Stimulated activated CD8-positive, alpha-beta memory T cell treated with anti-CD3 and anti-CD28 coated beads, Interleukin-15, amount 100 ng/mL, for 1 hour (primary cell): ENCODE measurements at regions not wholly inside any gene's neighbourhood (a gene's known extent, or its start where the extent isn't known, plus 50 kb on each side); places are given as distances from the start of the nearest gene placed in this dataset.
"Not testable (repeated sequence)": the region's sequence is repeated elsewhere in the genome, so short reads cannot be mapped to it uniquely, and the experiment has no call there.

Experiments
- DNase-seq: peaks from one replicate; pipeline ENCODE4 v3.0.0-alpha.2; 2020; ENCODE audit warnings: low read depth

DNA sequence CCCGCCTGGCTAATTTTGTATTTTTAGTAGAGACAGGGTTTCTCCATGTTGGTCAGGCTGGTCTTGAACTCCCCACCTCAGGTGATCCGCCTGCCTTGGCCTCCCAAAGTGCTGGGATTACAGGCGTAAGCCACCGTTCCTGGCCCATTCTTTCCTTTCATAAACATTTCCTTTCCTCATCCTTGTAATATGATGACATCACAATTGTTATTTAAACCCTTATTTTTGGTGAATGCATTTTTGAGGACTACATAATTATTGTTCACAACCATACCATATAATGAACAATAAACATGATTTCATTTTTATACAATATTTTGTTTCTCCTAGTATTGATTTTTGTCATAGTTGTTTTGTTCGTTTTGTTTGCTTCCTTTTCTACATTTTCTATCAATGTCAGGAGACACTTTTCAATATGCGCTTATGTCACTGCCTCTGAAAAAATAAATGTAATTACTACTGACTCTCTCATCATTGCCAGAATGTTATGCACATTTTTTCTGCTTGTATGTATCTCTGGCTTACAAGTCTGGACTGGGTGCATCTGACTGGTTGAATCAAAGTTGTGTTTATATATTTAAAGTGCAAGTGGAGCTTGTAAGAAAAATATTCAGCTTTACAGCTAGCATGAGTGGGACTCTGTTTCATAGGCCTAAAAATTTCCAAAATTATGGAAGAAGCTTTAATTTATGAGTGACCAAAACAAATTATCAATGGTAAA lies 2286.3 kb upstream of the RAG2 start:
- no peak for DNase-seq

DNA sequence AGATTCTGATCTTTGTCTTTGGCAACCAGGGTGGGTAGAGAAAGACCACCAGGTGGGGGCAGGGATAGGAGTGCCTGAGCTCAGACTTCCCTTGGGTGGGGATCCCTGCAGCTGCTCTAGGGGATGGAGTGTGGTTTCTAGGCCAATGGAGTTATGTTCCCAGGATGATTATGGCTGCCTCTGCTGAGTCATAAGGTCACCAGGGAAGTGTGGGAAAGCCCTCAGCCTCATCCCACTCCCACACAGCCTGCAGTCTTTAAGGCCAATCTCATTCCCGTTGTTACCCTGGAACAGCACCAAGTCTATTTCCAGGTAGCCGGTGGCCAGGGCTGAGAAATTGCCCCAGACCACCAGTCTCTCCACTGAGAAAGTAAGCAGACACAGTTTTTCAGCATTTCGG lies 2269.3 kb upstream of the RAG2 start:
- DNase-seq: no peak

DNA sequence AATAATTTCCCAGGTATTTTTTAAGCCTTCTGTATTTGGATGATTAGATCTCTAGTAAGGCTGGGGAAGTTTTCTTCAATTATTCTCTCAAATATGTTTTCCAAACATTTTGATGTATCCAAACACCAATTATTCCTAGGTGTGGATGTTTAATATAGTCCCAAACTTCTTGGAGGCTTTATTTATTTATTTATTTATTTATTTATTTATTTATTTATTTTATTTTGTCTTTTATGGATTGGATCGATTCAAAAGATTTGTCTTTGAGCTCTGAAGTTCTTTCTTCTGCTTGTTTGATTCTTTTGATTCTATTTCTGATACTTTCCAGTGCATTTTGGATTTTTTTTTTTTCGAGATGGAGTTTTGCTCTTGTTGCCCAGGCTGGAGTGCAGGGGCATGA lies 2267.9 kb upstream of the RAG2 start:
- DNase-seq: no peak

DNA sequence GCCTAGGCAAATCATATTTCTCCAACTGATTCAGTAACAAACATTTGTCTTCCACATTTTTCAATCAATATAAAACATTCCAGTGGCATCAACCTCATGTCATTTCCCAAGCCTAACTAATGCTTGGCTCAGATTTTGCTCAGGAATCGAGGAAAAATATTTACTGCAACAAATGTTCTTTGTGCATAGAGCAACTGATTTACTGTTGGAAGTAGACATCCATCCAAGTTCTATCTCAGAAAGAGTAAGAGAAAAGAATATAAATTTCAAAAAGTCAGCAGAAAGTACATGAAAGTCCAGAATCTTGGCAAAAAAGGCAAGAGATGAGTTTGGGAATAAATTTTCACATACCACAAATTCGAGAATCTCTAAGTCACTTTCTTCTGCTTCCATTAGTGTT lies 2245.0 kb upstream of the RAG2 start:
- no peak for DNase-seq

DNA sequence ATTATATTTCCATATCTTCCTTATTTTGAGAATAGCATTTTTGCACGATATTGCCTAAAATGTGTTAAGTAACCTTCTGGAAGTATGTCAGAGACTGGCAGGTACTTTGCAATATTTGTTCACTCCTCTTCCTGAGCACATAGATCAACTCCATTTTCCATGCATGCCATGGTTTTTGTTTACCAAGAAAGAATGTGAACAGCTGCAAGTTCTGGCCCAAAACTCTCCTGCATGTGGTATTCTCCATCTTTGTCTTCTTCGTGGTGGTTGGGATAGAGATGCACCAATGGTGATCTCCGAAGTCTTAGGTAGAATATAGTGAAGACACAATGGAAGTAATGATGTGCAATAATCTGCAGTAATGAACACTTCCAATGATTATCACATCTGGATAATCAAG lies 2241.0 kb upstream of the RAG2 start:
- DNase-seq: no peak

DNA sequence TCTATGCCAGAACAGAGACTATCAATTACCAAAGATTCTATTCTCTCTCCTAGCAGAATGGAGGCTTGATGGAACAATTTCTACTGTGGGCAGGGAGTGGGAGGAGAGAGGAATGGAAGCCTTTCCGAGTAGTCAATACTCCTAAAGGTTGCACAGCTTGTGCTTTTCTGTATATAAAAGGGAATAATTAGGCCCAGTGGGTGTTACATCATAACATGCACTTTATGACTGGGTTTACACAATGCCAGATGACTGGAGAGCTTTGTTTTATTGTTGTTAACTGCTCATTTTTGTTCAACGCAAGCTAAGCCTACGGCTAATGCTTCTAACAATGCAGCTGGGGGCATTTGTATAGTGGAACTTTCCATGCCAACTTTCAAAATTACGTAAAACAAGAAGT lies 2237.9 kb upstream of the RAG2 start:
- no peak for DNase-seq

DNA sequence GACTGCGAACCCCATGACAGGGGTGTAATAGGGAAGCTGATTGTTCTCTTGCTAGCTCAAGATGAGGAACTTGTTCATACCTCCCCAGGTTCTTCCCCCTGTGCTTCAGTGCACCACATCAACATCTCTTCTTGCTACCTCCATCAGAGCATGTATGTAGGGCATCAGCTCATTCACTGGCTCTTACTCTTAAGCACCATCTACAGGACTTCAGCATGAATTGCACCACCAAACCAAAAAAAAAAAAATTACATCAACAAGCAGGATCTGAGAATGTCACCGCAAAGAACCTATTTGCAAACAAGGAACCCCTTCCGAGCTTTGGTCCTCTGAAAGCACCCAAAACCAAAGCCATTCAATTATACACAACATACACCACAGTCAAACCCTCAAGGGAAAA lies 2226.5 kb upstream of the RAG2 start:
- DNase-seq: no peak

DNA sequence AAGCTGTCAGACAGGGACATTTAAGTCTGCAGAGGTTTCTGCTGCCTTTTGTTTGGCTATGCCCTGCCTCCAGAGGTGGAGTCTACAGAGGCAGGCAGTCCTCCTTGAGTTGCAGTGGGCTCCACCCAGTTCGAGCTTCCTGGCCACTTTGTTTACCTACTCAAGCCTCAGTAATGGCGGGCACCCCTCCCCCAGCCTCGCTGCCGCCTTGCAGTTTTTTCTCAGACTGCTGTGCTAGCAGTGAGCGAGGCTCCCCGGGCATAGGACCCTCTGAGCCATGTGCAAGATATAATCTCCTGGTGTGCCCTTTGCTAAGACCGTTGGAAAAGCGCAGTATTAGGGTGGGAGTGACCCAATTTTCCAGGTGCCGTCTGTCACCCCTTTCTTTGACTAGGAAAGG lies 2223.8 kb upstream of the RAG2 start:
- not testable (repeated sequence) for DNase-seq

DNA sequence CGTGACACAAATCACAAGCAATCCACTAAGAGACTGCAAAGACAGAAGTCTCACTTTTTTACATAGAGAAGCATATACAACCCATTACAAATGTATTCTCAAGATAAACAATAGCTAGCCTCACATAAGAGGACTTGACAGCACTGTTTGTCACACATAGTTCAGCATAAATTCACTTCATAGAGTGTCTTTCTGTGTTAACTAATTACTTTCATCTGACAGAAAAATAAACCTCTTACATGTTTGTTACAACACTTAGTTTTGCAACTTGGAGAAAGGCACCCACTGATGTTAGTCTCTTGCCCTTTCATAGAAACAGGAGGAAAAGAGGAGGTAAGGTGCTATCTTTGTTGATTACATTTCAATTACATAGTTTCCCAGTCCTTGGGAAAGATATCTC lies 2221.9 kb upstream of the RAG2 start:
- DNase-seq: no peak

DNA sequence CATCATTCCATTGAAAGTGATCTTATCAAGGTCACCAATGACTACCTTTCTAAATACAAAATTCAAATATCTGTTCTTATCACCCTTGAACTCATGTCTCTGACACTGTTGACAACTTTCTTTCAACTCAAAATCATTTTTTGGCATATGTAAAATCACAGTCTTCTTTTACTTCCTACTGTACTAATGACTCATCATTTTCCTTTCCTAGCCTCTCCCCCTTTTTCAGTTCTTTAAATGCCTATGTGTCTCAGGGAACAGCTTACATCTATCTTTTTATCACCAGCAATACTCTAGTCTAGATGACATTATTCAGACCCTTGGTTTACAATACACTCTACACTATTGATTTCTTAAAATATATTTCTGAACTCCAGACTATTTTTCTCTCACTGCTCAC lies 2220.7 kb upstream of the RAG2 start:
- no peak for DNase-seq

DNA sequence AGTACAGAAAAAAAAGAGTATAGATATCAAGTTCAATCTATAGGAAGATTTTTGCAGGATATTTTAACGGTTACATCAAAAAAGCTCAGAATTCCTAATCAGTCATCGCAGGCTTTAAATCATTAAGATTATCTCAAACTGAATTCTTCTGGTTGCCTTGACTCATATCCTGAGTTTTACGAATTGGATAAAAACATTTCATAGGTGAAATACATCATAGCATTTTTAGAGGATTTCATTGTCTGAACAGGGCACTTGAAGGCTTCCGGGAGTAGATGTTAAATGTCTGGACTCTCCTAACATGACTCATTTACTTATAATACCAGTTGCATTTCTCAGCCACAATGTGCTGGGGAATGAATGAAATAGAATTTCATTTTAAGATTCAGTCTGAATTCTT lies 2216.6 kb upstream of the RAG2 start:
- DNase-seq: no peak

DNA sequence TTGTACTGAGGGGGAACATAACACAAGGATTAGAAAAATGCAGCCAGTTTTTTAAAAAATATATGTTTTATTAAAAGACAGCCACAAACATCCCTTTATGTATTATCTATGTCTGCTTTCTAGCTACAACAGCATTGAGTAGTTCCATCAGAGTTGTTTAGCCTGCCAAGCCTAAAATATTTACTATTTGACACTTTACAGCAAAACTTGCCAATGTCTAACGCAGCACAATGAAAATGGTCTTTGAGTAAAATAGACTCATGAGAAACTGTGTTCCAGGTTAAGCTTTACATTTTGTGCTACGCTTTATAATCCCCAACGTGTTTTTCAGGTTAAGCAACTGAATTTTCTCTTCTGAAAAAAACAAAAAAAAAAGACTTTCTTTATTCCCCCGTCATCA lies 2211.5 kb upstream of the RAG2 start:
- DNase-seq: no peak

DNA sequence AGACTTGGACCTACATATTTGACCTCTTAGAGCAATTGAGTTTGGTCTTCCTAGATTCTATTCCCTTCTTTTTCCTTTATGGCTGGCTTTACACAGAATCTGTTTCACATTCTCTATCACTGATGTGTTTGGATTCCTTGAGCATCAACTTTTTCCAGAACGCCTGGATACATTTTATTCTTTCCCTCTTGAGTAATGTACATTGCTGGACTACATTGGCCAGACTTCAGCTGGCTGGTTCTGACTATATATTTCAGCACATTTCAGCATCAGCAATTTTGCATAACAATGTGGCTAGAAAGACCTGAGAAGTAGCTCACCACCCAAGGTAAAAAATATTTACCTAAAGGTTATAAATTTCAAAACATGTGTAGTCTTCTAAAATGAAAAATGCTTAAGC lies 2198.2 kb upstream of the RAG2 start:
- no peak for DNase-seq

DNA sequence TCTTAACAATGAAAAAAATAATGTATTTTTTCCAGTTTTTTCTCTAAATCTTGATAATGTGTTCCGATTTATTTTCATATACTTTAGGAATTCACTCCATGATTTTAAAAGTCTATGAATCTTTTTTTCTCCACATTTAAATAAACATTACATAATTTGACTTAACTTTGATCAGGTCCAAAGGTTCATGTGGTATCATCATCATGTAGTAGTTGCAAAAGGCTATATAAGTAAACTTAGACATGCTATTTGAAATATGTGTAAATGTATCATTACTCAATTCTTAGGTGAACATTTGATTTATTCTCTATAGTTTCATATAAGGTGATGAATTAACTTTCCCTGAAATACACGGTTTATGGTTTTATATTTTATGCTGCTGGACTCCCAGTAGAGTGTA lies 2197.0 kb upstream of the RAG2 start:
- no peak for DNase-seq

DNA sequence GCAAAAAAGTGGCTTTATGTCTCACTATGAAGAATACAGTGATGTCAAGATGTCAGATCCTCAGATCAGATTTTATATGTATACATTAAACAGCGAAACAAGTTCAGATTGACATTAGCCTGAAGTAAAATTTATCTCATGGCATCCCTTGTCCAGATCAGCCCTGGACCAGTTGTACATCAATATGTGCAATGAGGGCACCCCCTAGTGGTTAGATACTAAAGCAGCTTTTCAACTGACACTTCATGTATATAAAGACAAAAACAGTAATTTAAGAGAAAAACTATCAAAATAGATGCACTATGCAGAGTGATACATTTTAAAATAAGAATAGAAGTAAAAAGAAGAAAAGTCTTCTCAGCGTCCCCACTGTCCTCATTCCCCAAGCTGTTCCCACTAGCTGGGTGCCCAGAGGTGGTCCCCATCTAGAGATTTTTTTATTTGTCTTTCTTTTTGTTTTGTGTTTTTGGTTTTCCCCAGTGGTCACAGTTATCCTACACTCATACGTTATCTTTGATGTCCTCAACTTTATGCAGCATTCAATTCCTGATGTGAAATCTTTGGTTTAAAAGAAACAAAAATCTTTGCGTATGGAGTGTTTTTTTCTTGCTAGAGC lies 2193.4 kb upstream of the RAG2 start:
- DNase-seq: no peak

DNA sequence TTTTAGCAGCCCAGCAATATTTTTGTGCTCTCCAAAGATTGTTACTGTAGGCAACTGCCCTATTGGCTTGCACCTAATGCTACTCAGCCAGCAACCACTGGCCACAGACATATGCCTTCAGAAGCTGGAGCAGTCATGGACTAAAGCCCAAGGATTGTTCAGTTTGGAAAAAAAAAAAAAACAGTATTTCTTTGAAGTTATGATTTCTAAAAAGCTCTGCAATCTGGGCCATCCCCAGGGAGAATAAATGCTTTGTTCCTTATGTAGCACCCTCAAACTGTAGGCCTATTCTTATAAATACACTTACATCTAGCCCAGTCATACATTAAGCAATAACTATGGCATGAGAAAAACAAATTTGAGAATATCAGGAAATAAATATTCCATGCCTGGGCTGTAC lies 2190.5 kb upstream of the RAG2 start:
- no peak for DNase-seq

DNA sequence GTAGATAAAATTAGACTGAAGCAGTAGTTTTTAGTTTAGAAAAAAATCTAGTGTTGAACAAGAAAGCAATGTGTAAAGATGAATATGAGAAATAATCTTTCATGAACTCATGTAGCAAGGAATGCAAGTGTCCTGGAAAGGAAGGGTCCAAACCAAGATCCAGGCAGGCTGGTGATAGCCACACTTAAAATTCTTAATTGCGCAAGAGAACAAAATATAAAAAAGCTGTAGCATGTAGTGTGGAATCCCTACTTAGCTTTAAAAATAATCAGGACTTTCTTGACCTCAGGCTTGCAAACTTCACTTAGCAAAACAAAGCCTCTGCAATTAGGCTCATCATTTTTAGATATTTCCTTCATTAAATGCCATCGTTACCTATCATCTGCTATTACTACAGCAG lies 2186.1 kb upstream of the RAG2 start:
- no peak for DNase-seq

DNA sequence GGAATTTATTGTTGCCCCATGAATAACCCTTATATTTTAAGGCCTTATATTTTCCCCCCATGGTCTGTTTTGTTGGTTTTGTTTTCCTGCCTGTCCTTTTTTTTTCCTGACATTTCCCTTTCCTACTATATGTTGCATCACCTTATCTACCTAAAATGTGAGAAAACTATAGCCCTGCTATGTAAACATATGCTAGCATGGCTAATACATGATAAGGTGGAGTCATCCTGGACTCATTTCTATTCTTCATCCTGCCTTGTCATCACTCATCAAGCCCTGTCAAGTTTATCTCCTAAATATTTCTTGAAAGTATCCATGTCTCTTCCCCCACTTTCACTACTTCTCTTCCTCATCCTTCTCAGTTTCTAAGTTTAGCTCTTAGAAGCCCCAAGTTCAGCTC lies 2168.8 kb upstream of the RAG2 start:
- DNase-seq: no peak

DNA sequence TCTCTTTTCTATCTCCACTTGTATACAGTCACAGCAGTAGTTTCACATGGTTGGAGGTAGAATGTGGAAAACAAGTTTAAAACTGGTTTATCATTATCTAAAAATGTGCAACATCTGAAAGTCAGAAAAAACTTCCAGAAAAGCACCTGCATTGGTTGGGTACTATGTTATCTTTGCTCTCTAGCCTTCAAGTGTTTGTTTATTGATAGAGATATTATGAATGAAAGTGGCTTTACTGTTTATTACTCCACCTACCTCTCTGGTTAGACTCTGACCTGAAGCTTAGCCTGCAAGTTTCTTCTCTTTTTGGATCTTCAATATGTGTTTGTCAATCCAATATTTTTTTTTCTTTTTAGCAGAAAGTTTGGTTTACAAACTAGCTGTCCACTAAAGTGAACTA lies 2161.4 kb upstream of the RAG2 start:
- DNase-seq: no peak

DNA sequence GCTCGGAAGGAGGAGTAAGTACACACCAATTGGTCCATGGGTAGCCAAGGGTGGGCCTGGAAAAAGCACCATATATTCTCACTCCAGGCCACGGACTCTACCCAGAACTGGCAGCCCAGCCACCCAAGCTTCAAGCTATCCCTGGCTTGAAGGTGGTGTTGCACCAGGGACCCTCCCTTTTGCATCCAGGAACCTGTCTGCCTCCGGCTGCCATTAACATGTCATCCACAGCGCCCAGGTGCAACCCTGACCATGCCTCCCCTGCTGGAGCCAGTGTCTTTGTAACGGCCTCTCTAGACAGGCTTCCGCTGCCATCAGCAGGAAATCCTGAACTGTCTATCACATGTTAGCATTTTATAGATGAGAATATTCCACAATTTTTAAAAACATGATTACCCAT lies 2158.5 kb upstream of the RAG2 start:
- DNase-seq: no peak

DNA sequence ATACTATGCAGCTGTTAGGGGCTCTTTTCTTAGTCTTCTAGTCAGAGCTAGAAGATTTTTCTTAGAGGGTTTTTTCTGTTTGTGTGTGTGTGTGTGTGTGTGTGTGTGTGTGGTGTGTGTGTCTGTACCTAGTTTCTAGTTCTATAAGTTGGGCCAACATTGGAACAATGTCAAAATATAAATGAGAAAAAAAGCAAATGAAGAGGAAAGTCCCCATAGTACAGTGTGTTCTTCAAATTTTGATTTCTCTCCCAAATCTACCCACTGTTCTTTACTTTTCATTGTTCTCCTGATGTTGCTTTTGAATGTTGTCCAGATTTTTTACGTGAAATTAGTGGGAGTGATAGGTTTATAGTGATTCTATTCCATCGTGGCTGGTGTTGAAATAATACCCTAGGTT lies 2153.4 kb upstream of the RAG2 start:
- no peak for DNase-seq

DNA sequence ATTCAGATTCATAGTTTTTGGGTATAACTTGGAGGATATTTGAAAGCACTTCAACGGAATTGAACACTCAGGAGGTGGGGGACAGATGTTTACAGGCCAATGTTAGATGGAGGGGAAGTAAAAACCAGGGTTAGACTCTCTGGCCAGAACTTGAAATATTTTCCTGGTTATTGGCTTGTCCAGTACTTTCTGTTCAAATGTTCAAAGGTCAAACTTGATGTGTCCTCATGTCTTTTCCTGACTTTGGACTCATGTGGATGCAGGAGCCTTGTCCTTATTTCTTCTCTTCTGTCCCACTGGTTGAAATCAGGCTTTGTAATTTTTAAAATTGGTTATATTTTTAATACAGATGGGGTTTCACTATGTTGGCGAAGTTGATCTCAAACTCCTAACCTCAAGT lies 2148.5 kb upstream of the RAG2 start:
- not testable (repeated sequence) for DNase-seq

DNA sequence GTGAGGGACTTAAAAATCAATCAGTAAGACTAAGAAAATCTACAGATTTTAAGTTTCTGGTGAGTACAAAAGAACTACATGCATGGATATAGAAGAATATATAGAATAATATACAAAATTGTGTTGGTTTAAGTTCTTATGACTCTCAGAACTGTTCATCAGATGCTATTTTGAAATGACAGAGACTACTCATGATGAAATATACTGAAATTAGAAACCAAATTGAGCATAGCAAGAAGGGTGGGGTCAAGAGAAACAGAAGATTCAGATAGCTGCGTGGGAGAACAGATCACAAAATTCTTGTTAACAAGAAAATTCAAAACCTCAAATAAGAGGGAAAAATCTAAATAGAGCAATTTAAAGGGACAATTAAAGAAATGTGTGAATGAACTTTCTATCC lies 2125.3 kb upstream of the RAG2 start:
- DNase-seq: no peak

DNA sequence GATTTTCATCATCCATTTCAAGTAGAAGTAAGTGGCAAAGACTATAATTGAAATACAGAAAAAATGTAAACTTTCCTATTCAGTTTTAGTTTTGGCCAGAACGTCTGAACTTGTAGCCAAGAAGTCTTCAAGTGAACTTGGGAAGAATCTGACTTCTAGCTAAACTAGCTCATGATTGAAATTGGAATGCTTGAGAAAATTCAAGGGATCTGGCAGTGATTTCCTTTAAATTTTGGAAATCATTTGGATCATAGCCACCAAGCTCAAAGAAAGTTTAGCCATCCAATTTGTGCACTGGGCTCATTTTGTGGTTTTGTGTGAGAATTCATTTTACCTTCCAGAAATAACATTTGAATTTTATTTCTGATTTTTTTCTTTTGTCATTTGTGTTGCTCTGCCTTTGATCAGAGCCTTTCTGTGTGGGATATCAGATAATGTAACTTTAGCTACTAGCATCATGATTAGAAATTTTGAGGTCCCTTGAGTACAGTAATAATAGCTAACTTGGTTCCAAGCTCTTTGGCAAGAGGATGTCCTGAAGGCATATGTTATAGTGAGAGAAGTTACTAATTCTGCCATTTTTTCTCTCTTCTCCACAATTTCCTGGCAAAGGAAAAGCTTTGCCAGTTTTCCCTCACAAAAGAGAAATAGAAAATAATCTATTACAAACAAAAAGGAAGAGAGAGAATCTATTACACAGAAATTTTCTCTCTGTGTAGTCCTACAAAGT lies 2123.7 kb upstream of the RAG2 start:
- no peak for DNase-seq
